ENCODE measurements at regions not wholly inside any gene's neighbourhood (a gene's known extent, or its start where the extent isn't known, plus 50 kb on each side); places are given as distances from the start of the nearest gene placed in this dataset.
"Not testable (repeated sequence)": the region's sequence is repeated elsewhere in the genome, so short reads cannot be mapped to it uniquely, and the experiment has no call there.

DNA sequence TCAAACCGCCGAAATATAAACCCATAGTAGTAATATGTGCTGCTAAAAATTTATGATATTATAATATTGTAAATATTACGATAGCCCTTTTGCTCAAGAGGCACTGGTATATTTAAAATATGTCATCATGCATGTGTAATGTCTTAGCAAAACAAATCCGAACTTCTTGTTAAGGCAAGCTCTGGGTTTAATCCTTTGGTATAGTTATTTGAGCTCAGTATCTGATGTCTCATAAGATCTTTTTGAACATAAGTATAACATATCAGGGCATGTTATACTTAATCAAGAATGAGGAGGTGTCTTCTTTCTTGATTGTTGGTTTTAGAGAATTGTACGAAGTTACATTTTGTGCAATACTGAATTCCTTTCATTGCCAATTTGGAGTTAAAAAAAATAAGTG is 154.1 kb upstream of the CBLB start:
- DNase-seq (ENCODE audit: low read depth) = no peak

DNA sequence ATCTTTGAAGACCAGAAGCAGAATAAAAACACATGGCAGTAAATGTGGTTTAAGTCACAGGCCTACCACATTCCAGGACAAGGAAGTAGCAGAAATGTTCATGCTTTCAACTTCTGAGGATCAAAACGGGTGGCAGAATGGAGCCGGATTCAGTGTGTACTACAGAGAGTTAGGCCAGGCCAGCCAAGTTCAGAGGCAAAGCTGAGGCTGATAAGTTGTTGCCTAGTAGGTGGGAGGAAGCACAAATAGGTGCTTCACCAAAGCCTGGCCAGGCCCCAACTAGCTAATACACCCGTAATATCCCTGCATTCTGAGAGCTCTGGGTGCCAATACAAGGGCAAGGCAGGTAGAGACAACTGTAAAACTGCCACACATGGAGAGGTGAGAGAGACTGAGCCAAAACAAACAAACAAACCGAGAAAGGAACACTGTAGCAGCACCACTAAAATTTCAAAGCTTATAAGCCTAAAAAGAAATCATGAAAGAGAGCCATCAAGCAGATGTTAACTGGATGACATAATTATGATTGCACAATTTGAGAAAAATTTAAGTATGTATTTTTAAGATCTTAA is 156.4 kb upstream of the CBLB start:
- no peak for DNase-seq (ENCODE audit: low read depth)

DNA sequence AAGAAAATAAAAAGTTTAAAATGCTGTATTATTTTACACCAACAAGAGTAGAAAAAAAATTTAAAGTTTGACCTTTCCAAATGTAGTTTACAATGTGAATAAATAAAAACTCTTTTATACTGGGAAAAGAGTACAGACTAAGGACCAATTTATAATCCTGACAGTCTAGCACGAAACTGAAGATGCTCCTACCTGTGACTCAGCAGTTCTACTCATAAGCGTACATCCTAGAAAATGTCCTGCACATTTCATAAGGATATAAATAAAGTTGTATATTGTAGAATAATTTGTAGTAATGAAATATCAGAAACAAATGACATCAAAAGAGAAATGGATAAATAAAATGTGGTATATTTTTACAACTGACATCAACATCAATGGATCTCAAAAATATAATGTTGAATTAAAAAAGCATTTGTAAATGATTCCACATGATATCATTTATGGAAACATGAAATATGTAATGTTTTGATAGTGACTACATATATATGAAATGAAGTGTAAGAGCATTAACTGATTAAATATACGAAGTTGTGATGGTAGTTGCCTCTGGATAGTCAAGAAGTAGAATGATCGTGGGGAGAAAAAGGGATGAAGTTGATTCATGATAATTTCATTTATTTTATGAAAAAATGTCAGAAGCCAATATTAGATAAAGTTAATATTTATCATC is 161.3 kb upstream of the CBLB start:
- DNase-seq (ENCODE audit: low read depth) = no peak

DNA sequence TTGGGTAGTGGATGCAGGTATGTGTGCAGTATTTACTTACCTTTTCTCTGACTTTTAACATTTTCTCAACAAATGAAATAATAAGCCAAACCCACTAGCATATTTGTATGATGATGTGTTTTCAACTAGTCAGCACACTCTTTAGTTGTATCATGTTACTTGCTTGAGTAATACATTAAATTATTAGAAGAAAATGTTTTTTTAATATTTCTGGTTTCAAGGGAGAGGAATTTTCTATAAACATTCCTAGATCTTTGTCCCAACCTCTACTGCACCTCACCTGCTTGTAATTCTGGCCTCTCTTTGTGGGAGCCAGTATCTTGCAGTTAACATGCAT is 161.8 kb upstream of the CBLB start:
- no peak for DNase-seq (ENCODE audit: low read depth)

DNA sequence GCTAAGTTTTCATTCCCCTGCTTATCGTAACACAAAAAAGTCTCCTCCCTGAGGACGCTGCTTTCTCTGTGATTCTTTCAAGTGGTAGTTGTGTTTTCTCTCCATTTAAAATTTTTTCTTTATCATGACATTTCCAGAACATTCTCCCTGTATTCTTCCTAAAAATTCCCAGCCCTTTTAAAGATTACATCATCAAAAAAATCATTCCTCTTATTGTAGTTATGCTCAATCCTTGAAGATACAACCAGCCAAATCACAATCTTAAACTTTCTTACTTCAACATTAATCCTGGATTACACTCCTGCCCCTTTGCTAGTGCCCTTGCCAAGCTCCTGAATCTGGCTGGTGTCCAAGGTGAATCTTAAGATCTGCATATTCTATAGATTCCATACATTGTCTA is 163.7 kb upstream of the CBLB start:
- DNase-seq (ENCODE audit: low read depth) = no peak

DNA sequence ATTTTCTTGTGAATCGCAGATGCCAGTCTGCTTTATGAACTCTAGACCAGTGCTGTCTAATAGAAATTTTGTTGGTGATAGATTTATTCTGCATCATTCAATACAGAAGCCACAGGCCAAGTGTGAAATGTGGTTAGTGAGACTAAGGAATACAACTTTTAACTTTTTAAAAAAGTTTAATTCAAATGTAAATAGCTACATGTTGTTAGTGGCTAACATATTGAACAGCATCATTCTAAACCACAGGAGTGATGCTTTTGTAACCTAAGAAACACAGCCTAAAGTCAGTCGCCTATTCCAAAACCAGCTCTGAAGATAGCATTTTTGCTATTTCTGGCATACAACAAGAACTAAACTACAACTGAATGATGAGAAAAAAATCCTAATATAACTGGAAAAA is 164.8 kb upstream of the CBLB start:
- DNase-seq (ENCODE audit: low read depth) = no peak

DNA sequence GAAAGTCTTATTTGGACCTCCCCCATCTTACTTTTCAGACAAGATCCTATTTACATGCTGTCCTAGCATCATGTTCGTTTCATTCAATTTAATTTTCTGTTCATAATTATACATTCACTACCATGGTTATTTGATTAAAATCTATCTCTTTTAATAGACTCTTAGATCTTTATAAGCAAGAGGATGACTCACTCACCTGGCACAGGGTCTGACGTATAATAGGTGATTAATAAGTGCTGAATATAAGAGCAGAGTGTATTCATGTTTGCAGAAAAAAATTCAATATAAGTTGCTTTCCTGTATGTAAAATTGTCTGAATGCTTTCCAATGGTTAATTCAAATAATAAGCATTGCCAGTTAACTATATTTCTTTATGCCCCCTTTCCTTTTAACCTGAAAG is 165.5 kb upstream of the CBLB start:
- no peak for DNase-seq (ENCODE audit: low read depth)

DNA sequence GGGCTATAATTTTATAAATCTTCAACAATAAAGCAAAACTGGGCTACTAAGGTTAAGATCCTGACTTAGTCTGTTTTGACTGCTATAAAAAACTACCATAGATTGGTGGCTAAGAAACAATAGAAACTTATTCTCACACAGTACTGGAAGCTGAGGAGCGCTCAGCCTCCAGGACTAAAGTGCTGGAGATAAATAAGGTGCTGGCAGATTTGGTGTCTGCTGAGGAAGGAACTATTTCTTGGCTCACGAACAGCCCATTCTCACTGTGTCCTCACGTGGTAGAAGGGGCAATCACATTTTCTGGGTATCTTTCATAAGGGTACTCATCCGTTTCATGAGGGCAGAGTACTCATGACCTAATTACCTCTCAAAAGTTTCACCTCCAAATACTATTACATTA is 166.8 kb upstream of the CBLB start:
- no peak for DNase-seq (ENCODE audit: low read depth)

DNA sequence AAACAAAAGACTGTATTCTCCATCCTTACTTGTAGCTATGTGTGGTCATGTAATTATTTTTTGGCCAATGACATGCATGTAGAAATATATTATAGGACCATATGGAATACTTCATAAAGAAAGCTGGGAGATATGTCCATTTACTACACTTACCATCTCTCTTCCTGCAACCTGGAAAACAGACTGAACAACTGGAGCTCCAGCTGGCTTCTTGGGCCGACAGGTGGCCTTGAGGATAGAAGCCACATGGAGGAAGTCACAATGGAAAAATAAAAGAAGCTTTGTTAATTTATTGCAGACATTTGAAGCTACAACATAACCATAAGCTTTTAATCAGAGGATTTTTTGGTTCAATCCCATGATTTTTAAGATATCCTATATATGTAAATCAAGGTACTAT is 167.9 kb upstream of the CBLB start:
- no peak for DNase-seq (ENCODE audit: low read depth)

DNA sequence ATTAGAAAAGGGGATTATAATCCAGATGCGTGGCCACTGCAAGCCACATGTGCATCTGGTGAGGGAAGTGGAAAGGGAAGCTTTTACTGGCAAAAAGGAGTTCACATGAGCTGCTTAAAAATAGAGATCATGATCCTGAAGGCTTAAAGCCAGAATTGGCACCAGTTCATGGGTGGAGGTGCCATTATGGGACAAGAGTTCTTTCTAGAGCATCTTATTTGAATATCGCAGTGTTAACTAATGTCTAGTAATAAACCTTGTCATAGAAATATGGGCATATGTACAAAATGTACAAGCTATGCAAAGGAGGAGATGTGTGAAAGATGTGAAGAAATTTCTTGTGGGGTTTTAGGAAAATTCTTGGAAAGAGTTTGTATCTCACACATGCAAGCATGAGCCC is 178.4 kb upstream of the CBLB start:
- no peak for DNase-seq (ENCODE audit: low read depth)

DNA sequence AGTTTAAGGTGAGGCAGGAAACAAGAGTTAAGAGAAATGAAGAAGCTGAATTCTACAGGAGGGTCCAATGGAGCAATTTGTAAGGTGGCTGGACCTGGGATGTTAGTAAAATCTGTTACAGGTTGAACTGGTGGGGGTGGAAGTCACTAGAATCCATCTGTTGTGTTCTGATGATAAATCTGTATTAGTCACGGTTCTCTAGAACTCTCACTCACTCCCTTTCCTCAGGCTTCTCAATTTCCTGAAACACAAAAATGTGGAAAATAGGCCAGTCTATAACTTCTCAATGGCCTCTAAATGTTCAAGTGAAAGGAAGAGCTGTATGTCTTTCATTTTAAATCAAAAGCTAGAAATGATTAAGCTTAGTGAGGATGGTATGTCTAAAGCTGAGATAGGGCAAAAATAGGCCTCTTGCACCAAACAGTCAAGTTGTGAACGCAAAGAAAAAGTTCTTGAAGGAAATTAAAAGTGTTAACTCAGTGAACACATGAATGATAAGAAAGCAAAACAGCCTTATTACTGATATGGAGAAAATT is 180.2 kb upstream of the CBLB start:
- DNase-seq (ENCODE audit: low read depth) = no peak

DNA sequence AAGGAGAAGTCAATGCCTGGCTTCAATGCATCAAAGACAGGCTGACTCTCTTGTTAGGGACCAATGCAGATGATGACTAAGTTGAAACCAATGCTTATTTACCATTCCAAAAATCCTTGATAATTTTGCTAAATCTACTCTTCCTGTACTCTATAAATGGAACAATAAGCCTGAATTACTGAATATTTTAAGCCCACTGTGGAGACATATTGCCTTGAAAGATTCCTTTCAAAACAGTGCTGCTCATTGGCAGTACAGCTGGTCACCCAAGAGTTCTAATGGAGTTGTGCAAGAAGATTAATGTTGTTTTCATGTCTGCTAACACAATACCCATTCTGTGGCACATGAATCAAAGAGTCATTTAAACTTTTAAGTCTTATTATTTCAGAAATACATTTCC is 181.0 kb upstream of the CBLB start:
- DNase-seq (ENCODE audit: low read depth) = no peak

DNA sequence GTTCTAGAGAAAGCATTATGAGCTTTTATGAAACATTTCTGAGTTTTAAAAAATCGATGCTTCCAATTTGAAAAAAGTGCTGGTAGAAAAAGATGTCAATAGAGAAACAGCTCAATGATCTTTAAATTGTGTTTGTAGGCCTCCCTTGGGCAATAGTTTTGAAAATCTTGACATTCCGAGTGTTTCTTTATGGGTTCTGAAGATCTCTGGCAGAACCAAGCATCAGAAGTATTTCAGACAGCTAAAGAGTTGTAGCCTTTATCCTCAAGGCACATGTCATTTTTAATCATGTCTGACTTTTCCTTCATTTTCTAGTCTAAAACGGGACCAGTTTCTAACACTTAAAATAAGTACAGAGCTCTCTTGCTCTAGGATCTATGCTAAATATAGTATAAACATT is 188.1 kb upstream of the CBLB start:
- DNase-seq (ENCODE audit: low read depth) = no peak

DNA sequence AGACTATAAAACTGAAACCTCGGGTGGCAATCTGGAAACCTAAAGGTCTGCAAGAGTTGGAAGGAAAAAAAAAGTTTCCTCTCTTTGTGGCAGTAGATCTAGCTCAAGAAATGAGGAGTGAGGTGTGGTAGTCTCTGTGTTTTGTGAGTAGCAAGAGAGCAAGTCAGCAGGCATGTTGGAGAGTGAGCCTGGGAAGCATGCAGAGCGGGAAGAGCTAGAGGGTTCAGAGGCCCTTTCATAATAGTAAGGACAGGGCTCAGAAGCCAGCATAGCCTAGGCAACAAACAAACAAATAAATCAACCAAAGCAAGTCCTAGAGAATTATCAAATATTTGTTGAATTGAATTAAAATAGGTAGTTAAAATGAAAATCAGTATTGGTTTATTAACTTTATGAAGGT is 189.7 kb upstream of the CBLB start:
- DNase-seq (ENCODE audit: low read depth) = no peak

DNA sequence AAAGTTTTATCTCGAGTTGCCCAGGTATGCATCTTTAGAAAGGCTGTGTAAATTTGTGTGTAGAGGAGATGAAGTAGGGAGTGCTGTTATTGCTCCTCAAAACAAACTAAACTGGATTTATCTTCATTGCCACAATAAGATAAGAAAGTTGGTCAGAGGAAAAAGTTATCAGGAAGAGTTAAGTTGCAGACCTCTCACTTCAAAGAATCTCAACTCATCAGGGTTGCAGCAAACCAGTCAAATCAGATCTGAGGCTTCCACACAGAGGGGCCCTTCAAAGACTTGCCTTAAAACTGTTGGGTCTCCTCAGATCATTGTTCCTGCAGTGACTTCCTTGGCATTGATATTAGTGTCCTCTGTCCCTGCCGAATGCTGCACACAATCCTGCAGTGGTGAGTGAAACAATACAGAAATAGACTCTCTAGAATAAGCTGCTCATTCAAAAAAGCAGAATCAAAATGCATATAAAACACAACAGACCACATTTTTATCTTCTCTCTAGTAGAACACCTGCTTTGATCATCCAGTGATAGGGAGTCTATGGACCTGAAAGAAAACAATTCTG is 191.2 kb upstream of the CBLB start:
- DNase-seq (ENCODE audit: low read depth) = no peak

DNA sequence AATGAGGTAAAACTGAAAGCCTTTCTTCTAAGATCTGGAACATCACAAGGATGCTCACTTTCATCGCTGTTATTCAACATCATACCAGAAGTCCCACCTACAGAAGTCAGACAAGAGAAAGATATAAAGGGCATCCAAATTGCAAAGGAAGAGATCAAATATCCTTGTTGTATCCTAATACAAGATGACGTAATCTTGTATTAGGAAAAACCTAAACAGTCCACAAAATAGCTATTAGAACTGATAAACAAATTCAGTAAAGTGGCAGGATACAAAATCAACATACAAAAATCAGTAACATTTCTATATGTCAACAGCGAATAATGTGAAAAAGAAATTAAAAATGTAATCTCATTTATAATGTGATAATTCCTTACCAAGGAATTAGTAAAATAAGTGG is 195.1 kb upstream of the CBLB start:
- DNase-seq (ENCODE audit: low read depth) = no peak

DNA sequence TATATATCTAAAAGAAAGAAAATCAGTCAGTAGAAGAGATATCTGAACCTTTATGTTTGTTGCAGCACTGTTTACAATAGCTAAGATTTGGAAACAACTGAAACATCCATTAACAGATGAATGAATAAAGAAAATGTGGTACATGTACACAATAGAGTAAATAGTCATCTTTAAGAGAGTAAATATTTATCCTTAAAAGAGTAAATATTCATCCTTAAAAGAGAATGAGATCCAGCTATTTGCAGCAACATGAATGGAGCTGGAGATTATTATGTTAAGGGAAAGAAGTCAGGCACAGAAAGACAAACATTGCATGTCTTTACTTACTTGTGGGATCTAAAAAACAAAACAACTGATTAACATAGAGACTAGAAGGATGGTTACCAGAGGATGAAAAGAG is 197.0 kb upstream of the CBLB start:
- no peak for DNase-seq (ENCODE audit: low read depth)

DNA sequence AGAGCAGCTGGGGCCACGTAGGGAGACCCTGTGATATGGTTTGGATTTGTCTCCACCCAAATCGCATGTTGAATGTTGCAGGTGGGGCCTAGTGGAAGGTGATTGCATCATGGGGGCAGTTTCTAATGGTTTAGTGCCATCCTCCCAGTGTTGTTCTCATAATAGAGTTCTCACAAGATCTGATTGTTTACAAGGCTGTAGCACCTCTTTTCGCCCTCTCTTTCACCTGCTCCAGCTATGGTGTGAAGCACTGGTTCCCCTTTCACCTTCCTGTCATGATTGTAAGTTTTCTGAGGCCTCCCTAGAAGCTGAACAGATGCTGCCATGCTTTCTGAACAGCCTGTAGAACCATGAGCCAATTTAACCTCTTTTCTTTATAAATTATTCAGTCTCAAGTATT is 198.9 kb upstream of the CBLB start:
- DNase-seq (ENCODE audit: low read depth) = no peak

DNA sequence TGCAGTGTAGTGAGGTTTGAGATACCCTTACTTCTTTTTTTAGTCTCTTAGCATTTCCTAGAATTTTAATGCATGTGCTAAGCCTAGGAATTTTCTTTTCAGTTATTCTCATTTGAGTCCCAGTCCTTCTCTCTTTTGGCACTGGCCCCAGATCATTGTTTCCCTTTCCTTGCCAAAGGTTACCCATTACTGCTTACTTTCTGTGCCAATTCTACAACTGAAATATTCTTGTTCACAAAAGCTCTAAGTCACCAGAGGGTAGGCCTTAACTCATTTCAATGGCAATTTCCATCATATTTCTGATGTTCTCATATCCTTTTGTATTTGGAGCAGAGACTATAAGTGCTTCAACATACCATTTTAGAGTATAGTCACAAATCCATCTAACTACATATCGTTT is 199.6 kb upstream of the CBLB start:
- no peak for DNase-seq (ENCODE audit: low read depth)

DNA sequence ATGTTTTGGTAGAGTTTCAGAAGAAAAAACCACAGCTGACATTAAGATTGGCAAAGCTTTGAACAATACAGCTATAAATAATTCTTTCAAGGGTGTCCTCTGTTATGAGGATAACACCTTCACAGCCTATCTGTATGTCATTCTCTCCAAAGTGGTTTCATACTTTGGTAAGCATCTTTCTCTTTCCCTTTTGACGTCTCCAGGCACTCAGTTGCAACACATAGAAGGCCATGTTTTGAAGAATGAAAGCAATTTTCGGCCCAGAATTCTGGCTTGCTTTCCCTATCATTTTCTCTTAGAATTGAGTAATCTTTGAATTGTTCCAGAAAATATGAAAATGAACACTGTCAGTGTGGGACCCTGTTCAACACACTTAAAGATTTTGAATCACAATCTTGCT is 200.0 kb upstream of the CBLB start:
- no peak for DNase-seq (ENCODE audit: low read depth)

DNA sequence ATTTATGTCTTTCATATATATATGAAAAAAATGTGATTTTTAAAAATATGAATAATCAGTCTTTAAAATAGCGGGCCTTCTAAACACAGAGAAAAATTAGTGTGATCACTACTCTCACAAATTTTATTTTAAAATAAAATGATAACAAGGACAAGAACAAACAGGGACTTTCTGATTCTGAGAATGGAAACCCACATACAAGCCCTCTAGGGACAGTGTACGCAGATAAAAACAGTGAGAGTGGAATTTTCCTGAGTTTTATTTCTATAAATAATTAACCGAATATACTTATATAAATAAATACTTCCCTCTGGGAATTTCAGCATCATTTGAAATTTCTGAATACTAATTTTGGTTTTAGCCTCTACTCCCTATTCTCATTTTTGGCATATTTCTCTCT is 201.4 kb upstream of the CBLB start:
- DNase-seq (ENCODE audit: low read depth) = no peak

DNA sequence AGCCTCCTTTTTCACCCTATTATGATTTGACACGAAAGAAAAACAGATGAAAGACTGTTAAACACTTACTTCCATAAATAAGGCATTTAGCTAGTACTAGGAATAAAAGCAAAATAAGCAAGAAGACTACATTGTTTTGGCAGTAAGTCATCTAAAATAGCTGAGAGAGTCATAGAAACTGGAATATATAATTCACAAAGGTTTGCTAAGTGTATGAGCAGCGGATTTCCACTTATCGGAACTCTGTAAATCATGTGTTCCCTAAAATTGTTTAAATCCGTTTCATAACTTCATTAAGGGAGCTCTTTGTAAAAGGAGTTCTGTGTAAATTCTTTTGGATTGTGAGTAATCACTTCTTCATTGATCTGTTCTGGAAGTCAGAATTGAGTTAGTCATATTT is 202.5 kb upstream of the CBLB start:
- DNase-seq (ENCODE audit: low read depth) = no peak

DNA sequence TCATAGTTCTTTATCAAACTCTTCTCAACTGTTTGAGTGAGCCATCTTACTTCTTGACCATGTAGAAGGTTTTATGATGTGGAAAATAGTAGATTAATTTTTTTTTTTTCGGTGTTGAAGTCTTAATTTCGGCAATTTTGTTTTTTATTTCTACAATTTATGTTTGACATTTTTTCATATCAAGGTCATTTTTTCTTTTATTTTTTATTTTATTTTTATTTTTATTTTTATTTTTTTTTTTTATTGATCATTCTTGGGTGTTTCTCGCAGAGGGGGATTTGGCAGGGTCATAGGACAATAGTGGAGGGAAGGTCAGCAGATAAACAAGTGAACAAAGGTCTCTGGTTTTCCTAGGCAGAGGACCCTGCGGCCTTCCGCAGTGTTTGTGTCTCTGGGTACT is 203.8 kb upstream of the CBLB start:
- DNase-seq (ENCODE audit: low read depth) = not testable (repeated sequence)

DNA sequence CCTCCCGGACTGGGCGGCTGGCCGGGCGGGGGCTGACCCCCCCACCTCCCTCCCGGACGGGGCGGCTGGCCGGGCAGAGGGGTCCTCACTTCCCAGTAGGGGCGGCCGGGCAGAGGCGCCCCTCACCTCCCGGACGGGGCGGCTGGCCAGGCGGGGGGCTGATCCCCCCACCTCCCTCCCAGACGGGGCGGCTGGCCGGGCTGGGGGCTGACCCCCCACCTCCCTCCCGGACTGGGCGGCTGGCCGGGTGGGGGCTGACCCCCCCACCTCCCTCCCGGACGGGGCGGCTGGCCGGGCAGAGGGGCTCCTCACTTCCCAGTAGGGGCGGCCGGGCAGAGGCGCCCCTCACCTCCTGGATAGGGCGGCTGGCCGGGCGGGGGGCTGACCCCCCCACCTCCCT is 205.0 kb upstream of the CBLB start:
- not testable (repeated sequence) for DNase-seq (ENCODE audit: low read depth)
